GM12872 (cell line): ENCODE measurements at regions not wholly inside any gene's neighbourhood (a gene's known extent, or its start where the extent isn't known, plus 50 kb on each side); places are given as distances from the start of the nearest gene placed in this dataset.

Source experiments
- TF ChIP-seq, protein P1 (sequence below): IDR thresholded peaks from 3 replicates; pipeline ENCODE4 v1.5.1; 2011; ENCODE audit warnings: low read depth, mild to moderate bottlenecking, low read length, moderate library complexity; ENCODE audit not compliant: insufficient read depth

DNA sequence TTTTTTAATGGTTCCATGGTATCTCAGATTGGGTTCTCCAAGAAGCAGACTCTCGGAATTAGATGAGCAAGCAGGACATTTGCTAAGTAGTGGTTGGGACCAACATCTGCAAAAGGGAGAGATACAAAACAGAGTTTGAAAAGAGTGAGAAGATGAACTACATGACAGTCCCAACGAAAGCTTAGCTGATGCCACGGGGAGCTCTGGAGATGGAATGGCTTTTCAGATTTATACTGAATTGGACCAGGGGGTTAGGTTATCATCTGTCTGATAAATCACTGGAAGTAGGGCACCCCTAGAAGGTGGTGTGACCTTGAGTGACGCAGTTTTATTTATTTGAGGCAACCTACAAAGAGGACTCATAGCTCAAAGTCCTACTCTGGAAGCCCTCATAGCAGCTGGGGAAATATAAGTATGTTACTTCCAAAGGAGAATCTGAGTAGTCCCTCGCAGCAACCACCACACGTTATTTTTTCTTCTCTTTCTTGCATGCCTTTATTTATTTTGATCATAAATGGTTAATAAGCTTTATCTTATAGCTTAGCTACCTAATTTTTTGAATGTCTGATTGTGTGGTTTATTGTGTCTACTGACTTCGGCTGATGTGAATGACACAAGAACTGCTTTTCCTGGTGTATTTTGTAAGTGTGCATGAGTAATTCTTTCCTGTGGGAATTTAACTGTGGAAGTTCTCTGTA is 815.4 kb downstream of the SQOR start:
- TF ChIP-seq, protein P1, sequence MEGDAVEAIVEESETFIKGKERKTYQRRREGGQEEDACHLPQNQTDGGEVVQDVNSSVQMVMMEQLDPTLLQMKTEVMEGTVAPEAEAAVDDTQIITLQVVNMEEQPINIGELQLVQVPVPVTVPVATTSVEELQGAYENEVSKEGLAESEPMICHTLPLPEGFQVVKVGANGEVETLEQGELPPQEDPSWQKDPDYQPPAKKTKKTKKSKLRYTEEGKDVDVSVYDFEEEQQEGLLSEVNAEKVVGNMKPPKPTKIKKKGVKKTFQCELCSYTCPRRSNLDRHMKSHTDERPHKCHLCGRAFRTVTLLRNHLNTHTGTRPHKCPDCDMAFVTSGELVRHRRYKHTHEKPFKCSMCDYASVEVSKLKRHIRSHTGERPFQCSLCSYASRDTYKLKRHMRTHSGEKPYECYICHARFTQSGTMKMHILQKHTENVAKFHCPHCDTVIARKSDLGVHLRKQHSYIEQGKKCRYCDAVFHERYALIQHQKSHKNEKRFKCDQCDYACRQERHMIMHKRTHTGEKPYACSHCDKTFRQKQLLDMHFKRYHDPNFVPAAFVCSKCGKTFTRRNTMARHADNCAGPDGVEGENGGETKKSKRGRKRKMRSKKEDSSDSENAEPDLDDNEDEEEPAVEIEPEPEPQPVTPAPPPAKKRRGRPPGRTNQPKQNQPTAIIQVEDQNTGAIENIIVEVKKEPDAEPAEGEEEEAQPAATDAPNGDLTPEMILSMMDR, result no peak

DNA sequence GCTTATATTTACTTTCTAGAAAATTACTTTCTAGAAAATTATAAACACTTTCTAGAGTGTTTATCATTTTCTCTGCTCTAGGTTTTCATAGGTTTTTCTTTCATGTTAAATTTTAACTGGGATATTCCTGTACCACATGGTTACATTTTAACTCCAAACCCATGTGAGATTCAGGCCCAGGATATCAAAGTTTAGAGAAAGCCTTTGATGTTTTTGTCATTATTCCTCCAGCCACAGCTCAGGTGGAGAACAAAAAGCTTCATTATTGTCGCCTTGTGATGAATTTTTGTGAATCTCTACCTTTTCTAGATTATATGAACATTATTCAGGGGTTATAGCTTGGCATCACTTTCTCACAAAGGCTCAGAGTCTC is 816.0 kb downstream of the SQOR start:
- TF ChIP-seq, protein P1, result no peak

DNA sequence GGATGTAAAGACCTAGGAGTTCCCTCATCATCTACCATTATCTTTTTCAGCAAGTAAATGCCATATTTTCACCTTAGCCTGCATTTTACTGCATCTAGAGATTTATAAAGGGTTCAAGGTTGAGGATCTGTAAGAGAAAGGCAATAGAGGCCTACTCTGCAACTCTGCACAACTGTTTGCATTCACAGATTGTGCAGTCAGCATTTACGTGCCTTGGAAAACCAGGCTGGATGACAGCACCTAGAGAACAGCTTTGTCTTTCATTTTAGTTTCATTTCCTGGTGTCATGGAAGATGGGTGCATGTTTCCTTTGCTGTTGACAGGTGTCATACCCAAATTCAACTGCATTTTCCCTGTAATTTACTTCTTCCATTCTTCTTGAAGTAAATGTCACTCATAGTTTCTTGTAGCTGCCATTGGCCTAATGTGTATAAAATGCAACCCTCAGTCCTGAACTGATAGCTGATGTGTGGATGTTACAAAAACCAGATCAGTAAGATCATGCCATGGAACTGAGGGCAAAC is 817.5 kb downstream of the SQOR start:
- TF ChIP-seq, protein P1, result no peak

DNA sequence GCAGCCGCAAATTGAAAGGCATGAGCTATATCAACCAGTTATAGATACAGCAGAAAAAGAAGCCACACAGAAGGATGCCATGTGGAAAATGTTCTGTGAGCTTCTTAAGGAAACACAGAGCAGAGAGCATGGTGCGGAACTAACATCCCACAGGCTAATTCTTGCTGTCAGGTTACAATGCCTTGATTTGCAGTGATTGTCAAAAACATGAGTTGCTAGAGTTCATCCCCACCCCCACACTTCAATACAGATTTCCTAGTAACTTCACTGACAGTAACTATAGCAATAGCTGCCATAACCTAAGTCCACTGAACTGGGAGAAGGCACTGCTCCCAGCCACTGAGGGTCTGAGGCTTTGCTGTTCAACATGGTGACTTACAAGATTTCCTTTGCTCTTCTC is 821.6 kb downstream of the SQOR start:
- TF ChIP-seq, protein P1, result no peak

DNA sequence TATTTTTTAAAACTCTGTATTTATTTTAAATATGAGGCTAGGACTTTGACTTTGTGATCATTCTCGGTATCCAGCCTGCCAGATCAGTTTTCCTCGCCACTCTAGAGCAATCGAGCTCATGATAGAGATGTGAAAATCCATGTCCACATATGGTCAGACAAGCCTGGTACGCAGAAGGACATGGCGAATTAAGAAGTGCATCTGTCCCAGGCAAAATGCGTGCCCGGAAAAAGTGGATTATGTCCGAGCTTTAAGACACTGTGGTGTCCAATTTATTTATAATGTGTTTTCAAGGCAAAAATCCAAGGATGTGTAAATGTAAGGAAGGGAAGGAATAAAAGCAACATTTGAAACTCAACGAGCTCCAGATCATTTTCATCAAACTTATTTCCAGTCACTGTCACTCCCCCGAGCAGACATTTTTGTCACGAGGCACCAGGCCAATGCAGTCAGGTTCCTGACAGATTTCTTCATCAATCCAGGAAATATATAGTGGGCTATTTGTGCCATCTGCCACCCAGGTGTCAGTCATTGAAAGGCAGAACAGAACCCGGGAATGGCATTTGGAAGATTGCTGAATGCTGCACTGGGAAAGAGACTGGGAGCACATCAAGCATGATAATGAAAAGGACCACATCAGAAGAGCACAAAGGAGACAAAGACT is 825.7 kb downstream of the SQOR start:
- TF ChIP-seq, protein P1, result no peak

DNA sequence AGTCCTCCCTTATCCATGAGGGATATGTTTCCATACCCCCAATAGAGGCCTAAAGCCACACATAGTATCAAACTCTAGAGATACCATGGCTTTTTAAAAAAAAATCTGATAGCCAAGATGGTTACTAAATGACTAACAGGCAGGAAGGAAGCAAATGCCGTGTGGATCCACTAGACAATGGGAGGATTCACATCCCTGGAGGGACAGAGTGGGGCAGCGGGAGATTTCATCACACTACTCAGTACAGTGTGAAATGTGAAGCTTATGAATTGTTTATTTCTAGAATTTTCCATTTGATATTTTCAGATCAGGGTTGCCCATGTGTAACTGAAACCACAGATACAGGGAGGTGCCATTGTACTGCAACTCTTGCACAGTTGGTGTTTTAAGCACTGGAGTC is 826.6 kb downstream of the SQOR start:
- TF ChIP-seq, protein P1, result no peak

DNA sequence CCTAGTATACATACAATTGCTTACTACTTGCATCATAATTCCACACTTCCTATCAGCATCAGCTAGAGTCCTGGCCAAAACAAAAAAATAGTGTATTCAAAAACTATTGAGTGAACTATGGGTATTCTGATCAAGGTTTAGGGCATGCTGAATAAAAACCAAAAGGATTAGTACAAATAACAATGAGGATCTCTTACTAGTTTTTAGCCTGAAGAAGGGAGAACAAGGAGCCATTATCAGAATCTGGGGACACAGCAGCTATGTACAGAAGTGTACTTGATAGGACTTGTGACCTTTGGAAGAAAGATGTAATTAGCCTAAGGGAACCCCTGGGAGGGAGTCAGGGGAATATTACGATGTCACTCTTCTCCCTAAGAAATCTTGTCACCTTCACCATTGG is 832.2 kb downstream of the SQOR start:
- TF ChIP-seq, protein P1, result no peak
